ENCODE measurements at regions not wholly inside any gene's neighbourhood (a gene's known extent, or its start where the extent isn't known, plus 50 kb on each side); places are given as distances from the start of the nearest gene placed in this dataset.
A peak's percentile ranks its signal among the peaks of the same experiment; 100 is the strongest.

- TF ChIP-seq CTCF (IDR thresholded peaks at IDR 0.05) (no peak), POLR2A (IDR thresholded peaks at IDR 0.05) (no peak)
- H3K27me3 ChIP-seq = no peaks in the 10 kb centered on the region
- no peak for DNase-seq
Observed at GRCh38 chr5:28065656-28066055, 1027.3 kb upstream of the CDH9 start.

GRCh38 chr5:28046596-28046995, 1008.2 kb upstream of the CDH9 start:
- Histone ChIP-seq H3K36me3 (ENCODE audit: low read depth, missing control alignments) (no peaks in the 10 kb centered on the region), H3K27ac (no peak overlapping the region), H3K27me3 (no peaks in the 10 kb centered on the region), H3K9me3 (no peaks in the 10 kb centered on the region), H3K4me3 (no peak overlapping the region), H3K4me1 (no peaks in the 10 kb centered on the region)
- 62 to 72% methylated on average over 1 of the region's 1 CpG for WGBS, 2 donors
- no peak for TF ChIP-seq POLR2A (IDR thresholded peaks at IDR 0.05)
- TF ChIP-seq CTCF (IDR thresholded peaks at IDR 0.05) = no peak
- intact Hi-C loops (cut with DNase I; ENCODE audit: low total_unique reads) = no loop called here
- no peak for DNase-seq

More at GRCh38 chr5:28065656-28066055, 1027.3 kb upstream of the CDH9 start:
- H3K27ac ChIP-seq = no peak overlapping the region
- intact Hi-C loops (cut with DNase I; ENCODE audit: low total_unique reads) = no loop called here
- H3K36me3 ChIP-seq (ENCODE audit: low read depth, missing control alignments) = no peaks in the 10 kb centered on the region
- H3K4me1 ChIP-seq = no peaks in the 10 kb centered on the region
- no peak overlapping the region for H3K4me3 ChIP-seq
- H3K9me3 ChIP-seq = no peaks in the 10 kb centered on the region

GRCh38 chr5:28027851-28028250, 989.5 kb upstream of the CDH9 start:
- no peaks in the 10 kb centered on the region for H3K9me3 ChIP-seq
- no peak overlapping the region for H3K27ac ChIP-seq
- H3K4me1 ChIP-seq = no peaks in the 10 kb centered on the region
- TF ChIP-seq POLR2A (IDR thresholded peaks at IDR 0.05) (no peak), CTCF (IDR thresholded peaks at IDR 0.05) (no peak)
- H3K27me3 ChIP-seq = no peaks in the 10 kb centered on the region
- DNase-seq = no peak
- intact Hi-C loops (cut with DNase I; ENCODE audit: low total_unique reads) = no loop called here
- 95 to 100% methylated on average over 1 of the region's 1 CpG for WGBS, 2 donors
- H3K4me3 ChIP-seq = no peak overlapping the region
- no peaks in the 10 kb centered on the region for H3K36me3 ChIP-seq (ENCODE audit: low read depth, missing control alignments)

- WGBS, 2 donors = 73 to 90% methylated on average over 1 of the region's 1 CpG
- Histone ChIP-seq H3K4me1 (no peaks in the 10 kb centered on the region), H3K9me3 (no peaks in the 10 kb centered on the region), H3K27me3 (no peaks in the 10 kb centered on the region), H3K36me3 (ENCODE audit: low read depth, missing control alignments) (no peaks in the 10 kb centered on the region), H3K4me3 (no peak overlapping the region), H3K27ac (no peak overlapping the region)
- no peak for DNase-seq
- intact Hi-C loops (cut with DNase I; ENCODE audit: low total_unique reads) = no loop called here
- TF ChIP-seq CTCF (IDR thresholded peaks at IDR 0.05) = no peak
- TF ChIP-seq POLR2A (IDR thresholded peaks at IDR 0.05) = no peak
Observed at GRCh38 chr5:28017178-28017577, 978.8 kb upstream of the CDH9 start.

GRCh38 chr5:28014779-28015178, 976.4 kb upstream of the CDH9 start:
- Histone ChIP-seq H3K27ac (no peak overlapping the region), H3K4me1 (no peaks in the 10 kb centered on the region), H3K4me3 (no peak overlapping the region), H3K9me3 (no peaks in the 10 kb centered on the region), H3K36me3 (ENCODE audit: low read depth, missing control alignments) (no peaks in the 10 kb centered on the region), H3K27me3 (no peaks in the 10 kb centered on the region)
- intact Hi-C loops (cut with DNase I; ENCODE audit: low total_unique reads) = no loop called here
- WGBS, 2 donors = 45 to 60% methylated on average over 3 of the region's 3 CpGs
- peak in 2 of 3 experiments; percentile 37 to 53 for TF ChIP-seq CTCF (IDR thresholded peaks at IDR 0.05)
- no peak for TF ChIP-seq POLR2A (IDR thresholded peaks at IDR 0.05)
- peak; percentile 57 for DNase-seq

All from testis (tissue), 2 donors.